Skeletal muscle tissue (tissue), 3 donors: ENCODE measurements at regions not wholly inside any gene's neighbourhood (a gene's known extent, or its start where the extent isn't known, plus 50 kb on each side); places are given as distances from the start of the nearest gene placed in this dataset.

Experiments used
- H3K27ac ChIP-seq: one replicate; pipeline ENCODE4 v1.7.0; 2013; ENCODE audit warnings: mild to moderate bottlenecking, low read depth, low read length, inconsistent platforms
- H3K27me3 ChIP-seq, 3 donors: one replicate each; pipeline ENCODE4 v1.7.0; 2013; ENCODE audit warnings: low read length in 3 of 3; ENCODE audit not compliant: control insufficient read depth in 3 of 3, insufficient read depth in 3 of 3
- H3K36me3 ChIP-seq, 3 donors: one replicate each; pipeline ENCODE4 v1.7.0; 2013; ENCODE audit warnings: low read length in 3 of 3; ENCODE audit not compliant: control insufficient read depth in 3 of 3, insufficient read depth in 3 of 3
- H3K4me1 ChIP-seq, 3 donors: one replicate each; pipeline ENCODE4 v1.7.0; 2013; ENCODE audit warnings: low read length in 3 of 3, mild to moderate bottlenecking in 3 of 3; ENCODE audit not compliant: control insufficient read depth in 3 of 3, insufficient read depth in 3 of 3
- H3K4me3 ChIP-seq, 3 donors: one replicate each; pipeline ENCODE4 v1.7.0; 2013; ENCODE audit warnings: low read length in 3 of 3
- H3K9ac ChIP-seq, 3 donors: one replicate each; pipeline ENCODE4 v1.7.0; 2013; ENCODE audit warnings: low read length in 3 of 3, mild to moderate bottlenecking in 3 of 3, moderate library complexity in 2 of 3, low read depth in 1 of 3
- H3K9me3 ChIP-seq, 3 donors: one replicate each; pipeline ENCODE4 v1.7.0; 2013; ENCODE audit warnings: low read length in 3 of 3; ENCODE audit not compliant: control insufficient read depth in 3 of 3
- donor health status: Osteomylitis.

DNA sequence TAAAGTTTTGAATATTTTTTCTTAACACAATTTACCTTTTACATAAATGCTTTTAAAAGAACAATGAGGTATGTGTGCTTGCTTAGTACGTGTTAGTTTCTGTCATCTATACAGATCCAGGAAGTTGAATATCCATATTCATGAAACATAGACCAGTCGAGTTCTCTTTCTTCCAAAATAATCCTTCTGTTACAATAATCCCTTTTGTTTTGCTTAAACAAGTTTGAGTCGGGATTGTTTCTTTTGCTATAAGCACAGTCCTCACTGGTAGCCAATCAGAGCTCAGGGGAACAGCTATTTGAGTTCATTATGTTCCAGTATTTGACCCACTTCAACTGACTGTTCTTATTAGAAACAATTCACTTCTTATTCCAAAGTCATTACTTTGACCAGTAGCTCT, 214.7 kb upstream of the FLRT2 start:
- Histone ChIP-seq H3K36me3 (no peaks in the 10 kb centered on the region), H3K4me1 (no peaks in the 10 kb centered on the region), H3K27ac (no peak overlapping the region), H3K9me3 (no peaks in the 10 kb centered on the region), H3K4me3 (no peak overlapping the region), H3K9ac (no peak overlapping the region), H3K27me3 (no peaks in the 10 kb centered on the region)

- Histone ChIP-seq H3K9ac (no peak overlapping the region), H3K27me3 (no peaks in the 10 kb centered on the region), H3K27ac (no peak overlapping the region)
These were observed 214.1 kb upstream of the FLRT2 start for GRCh38 chr14:85315733-85316290.

GRCh38 chr14:85316701-85317410, 213.1 kb upstream of the FLRT2 start:
- H3K4me3 ChIP-seq = no peak overlapping the region
- no peaks in the 10 kb centered on the region for H3K27me3 ChIP-seq
- H3K4me1 ChIP-seq = no peaks in the 10 kb centered on the region
- no peaks in the 10 kb centered on the region for H3K9me3 ChIP-seq
- H3K36me3 ChIP-seq = no peaks in the 10 kb centered on the region
- no peak overlapping the region for H3K27ac ChIP-seq
- no peak overlapping the region for H3K9ac ChIP-seq

More at GRCh38 chr14:85315733-85316290, 214.1 kb upstream of the FLRT2 start:
- H3K4me1 ChIP-seq = no peaks in the 10 kb centered on the region
- H3K4me3 ChIP-seq = no peak overlapping the region
- H3K9me3 ChIP-seq = no peaks in the 10 kb centered on the region
- no peaks in the 10 kb centered on the region for H3K36me3 ChIP-seq

- no peak overlapping the region for H3K9ac ChIP-seq
- no peaks in the 10 kb centered on the region for H3K36me3 ChIP-seq
- no peak overlapping the region for H3K27ac ChIP-seq
- no peaks in the 10 kb centered on the region for H3K27me3 ChIP-seq
- no peaks in the 10 kb centered on the region for H3K4me1 ChIP-seq
- no peak overlapping the region for H3K4me3 ChIP-seq
- no peaks in the 10 kb centered on the region for H3K9me3 ChIP-seq
These were observed 212.4 kb upstream of the FLRT2 start for GRCh38 chr14:85317491-85318021.

- Histone ChIP-seq H3K27ac (no peak overlapping the region), H3K9me3 (no peaks in the 10 kb centered on the region), H3K4me3 (no peak overlapping the region), H3K27me3 (no peaks in the 10 kb centered on the region), H3K36me3 (no peaks in the 10 kb centered on the region), H3K9ac (no peak overlapping the region), H3K4me1 (no peaks in the 10 kb centered on the region)
These were observed 210.8 kb upstream of the FLRT2 start for GRCh38 chr14:85319101-85319500.

DNA sequence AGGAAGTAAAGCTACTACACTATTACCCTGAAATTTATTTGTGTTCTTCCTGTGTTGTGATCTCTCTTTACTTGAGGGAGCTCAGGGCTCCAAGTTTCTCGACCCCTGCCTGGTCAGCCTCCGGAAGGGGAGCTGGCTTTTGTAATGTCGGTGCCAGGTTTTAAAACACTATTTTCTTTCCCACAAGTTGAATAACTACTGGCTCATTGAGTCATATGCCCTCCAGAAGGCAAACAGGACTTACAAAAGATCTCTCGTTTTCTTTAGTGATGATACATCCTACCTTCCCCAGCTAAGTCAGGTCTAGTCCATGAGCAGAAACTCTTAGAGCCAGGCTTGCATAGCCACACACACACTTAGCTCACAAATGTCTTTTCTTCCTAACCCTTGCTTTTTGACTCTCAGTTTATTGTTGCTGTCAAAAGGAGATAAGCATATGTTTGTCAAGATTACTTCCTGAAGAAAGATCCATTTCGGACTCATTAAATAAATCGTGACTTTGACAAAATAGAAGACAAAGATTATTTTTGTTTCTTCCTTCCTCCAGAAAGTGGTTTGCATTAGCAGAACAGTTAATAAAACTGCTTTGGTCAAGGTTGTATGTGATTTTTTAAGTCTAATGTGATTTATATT, 209.8 kb upstream of the FLRT2 start:
- H3K4me3 ChIP-seq = no peak overlapping the region
- H3K27ac ChIP-seq = no peak overlapping the region
- H3K9ac ChIP-seq = no peak overlapping the region
- H3K36me3 ChIP-seq = no peaks in the 10 kb centered on the region
- H3K4me1 ChIP-seq = no peaks in the 10 kb centered on the region
- no peaks in the 10 kb centered on the region for H3K27me3 ChIP-seq
- H3K9me3 ChIP-seq = no peaks in the 10 kb centered on the region

GRCh38 chr14:85325134-85326017, 204.6 kb upstream of the FLRT2 start:
- H3K4me3 ChIP-seq = no peak overlapping the region
- H3K9ac ChIP-seq = no peak overlapping the region
- H3K27me3 ChIP-seq = no peaks in the 10 kb centered on the region
- H3K36me3 ChIP-seq = no peaks in the 10 kb centered on the region
- no peaks in the 10 kb centered on the region for H3K4me1 ChIP-seq
- H3K9me3 ChIP-seq = no peaks in the 10 kb centered on the region
- H3K27ac ChIP-seq = no peak overlapping the region

DNA sequence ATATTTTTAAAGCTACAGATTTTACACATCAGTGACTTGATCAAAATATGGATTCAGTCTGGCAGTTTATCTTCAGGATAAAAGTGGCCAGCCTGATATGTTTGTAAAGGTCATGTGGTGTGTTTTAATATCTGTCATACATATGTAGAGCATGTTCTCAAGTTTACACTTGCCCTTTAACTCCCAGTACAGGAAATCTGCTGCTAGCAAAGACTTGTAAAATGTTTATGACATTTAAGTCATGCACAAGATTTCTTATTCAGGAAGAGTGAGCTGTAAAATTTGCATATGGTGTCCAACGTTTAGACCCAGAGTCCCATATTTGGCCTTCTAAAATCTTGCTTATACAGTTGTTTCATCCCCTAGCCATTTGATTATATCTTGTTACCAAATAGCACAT, 197.5 kb upstream of the FLRT2 start:
- Histone ChIP-seq H3K4me1 (no peaks in the 10 kb centered on the region), H3K27ac (no peak overlapping the region), H3K9me3 (no peaks in the 10 kb centered on the region), H3K36me3 (no peaks in the 10 kb centered on the region), H3K9ac (no peak overlapping the region), H3K27me3 (no peaks in the 10 kb centered on the region), H3K4me3 (no peak overlapping the region)

DNA sequence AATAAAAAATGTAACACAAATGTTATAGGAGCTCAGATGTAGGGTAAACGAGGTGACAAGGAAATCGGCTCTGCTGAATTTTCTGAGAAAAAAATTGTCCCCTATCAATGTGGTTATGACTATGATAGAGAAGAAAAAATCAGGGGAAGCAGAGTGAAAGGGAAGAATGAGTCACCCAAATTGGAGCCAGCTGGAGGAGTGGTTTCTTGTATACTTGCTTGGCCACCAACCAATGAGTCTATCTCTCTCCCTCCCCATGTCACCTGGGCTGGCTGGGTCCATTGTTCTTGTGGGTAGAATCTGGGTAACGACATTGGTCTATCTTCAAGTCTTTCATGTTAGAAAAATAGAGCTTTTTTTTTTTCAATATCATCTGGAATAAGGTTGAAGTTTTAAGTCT, 196.6 kb upstream of the FLRT2 start:
- H3K4me3 ChIP-seq = no peak overlapping the region
- H3K36me3 ChIP-seq = no peaks in the 10 kb centered on the region
- H3K27me3 ChIP-seq = no peaks in the 10 kb centered on the region
- no peaks in the 10 kb centered on the region for H3K9me3 ChIP-seq
- H3K9ac ChIP-seq = no peak overlapping the region
- H3K4me1 ChIP-seq = no peaks in the 10 kb centered on the region
- H3K27ac ChIP-seq = no peak overlapping the region
